K562 (cell line): ENCODE measurements at regions not wholly inside any gene's neighbourhood (a gene's known extent, or its start where the extent isn't known, plus 50 kb on each side); places are given as distances from the start of the nearest gene placed in this dataset. TPM values are rescaled to one million over a fixed set of nuclear protein-coding genes. Genes with fewer than 3 reads are reported as not detected.

ENCODE experiments used
- KDM5B ChIP-seq: fragments of 200-600 bp; sonication (generic); IDR thresholded peaks from 2 replicates; pipeline ENCODE4 v1.6.1; 2012; ENCODE audit warnings: low read depth, mild to moderate bottlenecking, moderate library complexity, low read length, control low read depth, inconsistent platforms; ENCODE audit not compliant: insufficient replicate concordance
- small RNA-seq: library from RNA; depleted of rRNA; stranded (forward); fragments of <200 nt; gene quantifications from one replicate; pipeline ENCODE3, GENCODE V24; 2014
- TF ChIP-seq, protein P1 (sequence below): fragments of 250-450 bp; sonication (Bioruptor Pico); IDR thresholded peaks from 2 replicates; pipeline ENCODE4 v1.8.0; 2022; ENCODE audit warnings: moderate library complexity, mild to moderate bottlenecking, inconsistent platforms
- TF ChIP-seq, protein P2 (sequence below): sonication (generic); formaldehyde crosslinking; IDR thresholded peaks from 2 replicates; pipeline ENCODE4 v1.9.0; 2022; ENCODE audit warnings: mild to moderate bottlenecking, missing genetic modification reagents
- TF ChIP-seq, protein P3 (sequence below): fragments of 450-650 bp; formaldehyde crosslinking; IDR thresholded peaks from 2 replicates; pipeline ENCODE4 v1.4.0; 2020; ENCODE audit warnings: mild to moderate bottlenecking, moderate library complexity
- TF ChIP-seq, protein P4 (sequence below): fragments of 250-450 bp; sonication (Bioruptor Pico); IDR thresholded peaks from 2 replicates; pipeline ENCODE4 v1.5.0; 2020; ENCODE audit warnings: mild to moderate bottlenecking

DNA sequence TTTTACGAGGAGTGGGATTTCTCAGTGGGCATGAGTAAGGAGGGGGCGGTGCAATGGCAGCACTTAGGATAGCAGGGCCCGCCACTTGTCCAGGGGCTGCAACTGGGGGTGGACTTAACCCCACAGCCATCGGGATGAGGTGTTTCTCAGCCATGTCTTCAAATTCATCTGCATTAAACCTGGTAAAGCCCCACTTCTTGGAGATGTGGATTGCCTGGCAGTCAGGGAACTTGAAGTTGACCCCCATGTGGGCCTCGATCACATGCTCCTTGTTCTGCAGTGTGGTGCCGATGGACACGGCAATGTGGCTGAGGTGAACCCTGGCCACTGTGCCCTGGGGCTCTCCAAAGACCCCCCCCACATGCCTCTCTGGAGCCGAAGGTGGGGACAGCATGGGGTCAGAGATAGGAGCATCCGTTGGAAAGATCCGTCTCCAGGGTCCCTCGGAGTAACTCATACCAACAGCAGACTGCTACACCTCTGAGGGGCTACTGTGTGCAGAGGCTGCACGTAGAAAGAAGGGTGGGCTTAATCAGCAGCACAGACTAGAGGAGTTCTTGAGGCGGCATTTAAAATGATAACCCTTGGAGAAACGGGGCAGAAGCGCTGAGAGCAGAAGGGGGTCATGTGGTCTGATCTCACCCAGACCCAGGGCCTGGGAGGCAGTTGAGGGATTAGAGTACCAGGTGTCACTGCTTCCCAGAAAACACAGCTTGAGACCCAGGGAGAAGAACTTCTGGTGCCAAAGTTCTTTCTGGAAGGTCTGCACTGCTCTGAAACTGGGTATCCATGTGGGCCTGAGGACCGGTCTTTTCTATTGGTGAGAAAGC is 141.4 kb downstream of the MTX3 start (continued):
- TF ChIP-seq, protein P1, sequence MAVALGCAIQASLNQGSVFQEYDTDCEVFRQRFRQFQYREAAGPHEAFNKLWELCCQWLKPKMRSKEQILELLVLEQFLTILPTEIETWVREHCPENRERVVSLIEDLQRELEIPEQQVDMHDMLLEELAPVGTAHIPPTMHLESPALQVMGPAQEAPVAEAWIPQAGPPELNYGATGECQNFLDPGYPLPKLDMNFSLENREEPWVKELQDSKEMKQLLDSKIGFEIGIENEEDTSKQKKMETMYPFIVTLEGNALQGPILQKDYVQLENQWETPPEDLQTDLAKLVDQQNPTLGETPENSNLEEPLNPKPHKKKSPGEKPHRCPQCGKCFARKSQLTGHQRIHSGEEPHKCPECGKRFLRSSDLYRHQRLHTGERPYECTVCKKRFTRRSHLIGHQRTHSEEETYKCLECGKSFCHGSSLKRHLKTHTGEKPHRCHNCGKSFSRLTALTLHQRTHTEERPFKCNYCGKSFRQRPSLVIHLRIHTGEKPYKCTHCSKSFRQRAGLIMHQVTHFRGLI (CRISPR knock-in tag), result no peak
- TF ChIP-seq, protein P2, sequence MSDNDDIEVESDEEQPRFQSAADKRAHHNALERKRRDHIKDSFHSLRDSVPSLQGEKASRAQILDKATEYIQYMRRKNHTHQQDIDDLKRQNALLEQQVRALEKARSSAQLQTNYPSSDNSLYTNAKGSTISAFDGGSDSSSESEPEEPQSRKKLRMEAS (CRISPR knock-in tag), result no peak
- TF ChIP-seq KDM5B, result no peak
- TF ChIP-seq, protein P3, sequence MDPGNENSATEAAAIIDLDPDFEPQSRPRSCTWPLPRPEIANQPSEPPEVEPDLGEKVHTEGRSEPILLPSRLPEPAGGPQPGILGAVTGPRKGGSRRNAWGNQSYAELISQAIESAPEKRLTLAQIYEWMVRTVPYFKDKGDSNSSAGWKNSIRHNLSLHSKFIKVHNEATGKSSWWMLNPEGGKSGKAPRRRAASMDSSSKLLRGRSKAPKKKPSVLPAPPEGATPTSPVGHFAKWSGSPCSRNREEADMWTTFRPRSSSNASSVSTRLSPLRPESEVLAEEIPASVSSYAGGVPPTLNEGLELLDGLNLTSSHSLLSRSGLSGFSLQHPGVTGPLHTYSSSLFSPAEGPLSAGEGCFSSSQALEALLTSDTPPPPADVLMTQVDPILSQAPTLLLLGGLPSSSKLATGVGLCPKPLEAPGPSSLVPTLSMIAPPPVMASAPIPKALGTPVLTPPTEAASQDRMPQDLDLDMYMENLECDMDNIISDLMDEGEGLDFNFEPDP (CRISPR knock-in tag), result no peak
- TF ChIP-seq, protein P4, sequence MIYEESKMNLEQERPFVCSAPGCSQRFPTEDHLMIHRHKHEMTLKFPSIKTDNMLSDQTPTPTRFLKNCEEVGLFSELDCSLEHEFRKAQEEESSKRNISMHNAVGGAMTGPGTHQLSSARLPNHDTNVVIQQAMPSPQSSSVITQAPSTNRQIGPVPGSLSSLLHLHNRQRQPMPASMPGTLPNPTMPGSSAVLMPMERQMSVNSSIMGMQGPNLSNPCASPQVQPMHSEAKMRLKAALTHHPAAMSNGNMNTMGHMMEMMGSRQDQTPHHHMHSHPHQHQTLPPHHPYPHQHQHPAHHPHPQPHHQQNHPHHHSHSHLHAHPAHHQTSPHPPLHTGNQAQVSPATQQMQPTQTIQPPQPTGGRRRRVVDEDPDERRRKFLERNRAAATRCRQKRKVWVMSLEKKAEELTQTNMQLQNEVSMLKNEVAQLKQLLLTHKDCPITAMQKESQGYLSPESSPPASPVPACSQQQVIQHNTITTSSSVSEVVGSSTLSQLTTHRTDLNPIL (CRISPR knock-in tag), result no peak

Small RNA genes lying in the stretch of these regions (small RNA-seq; reads per million reads assigned to genes)
- not detected for gene AC008496.1
